RKO (cell line): ENCODE measurements at regions not wholly inside any gene's neighbourhood (a gene's known extent, or its start where the extent isn't known, plus 50 kb on each side); places are given as distances from the start of the nearest gene placed in this dataset.
A peak's percentile ranks its signal among the peaks of the same experiment; 100 is the strongest.
"Not testable (repeated sequence)": the region's sequence is repeated elsewhere in the genome, so short reads cannot be mapped to it uniquely, and the experiment has no call there.

Source experiments
- DNase-seq: peaks from one replicate; pipeline ENCODE4 v3.0.0-alpha.2; 2016; ENCODE audit warnings: low spot score

GRCh38 chr1:71345491-71345890 lies 264.7 kb upstream of the ZRANB2 start:
- no peak for DNase-seq

GRCh38 chr1:71343686-71344416 lies 263.0 kb upstream of the ZRANB2 start:
- no peak for DNase-seq

GRCh38 chr1:71339238-71339637 lies 258.4 kb upstream of the ZRANB2 start:
- DNase-seq = peak; percentile 10

- DNase-seq = no peak
These were observed 250.2 kb upstream of the ZRANB2 start for GRCh38 chr1:71330991-71331390.

GRCh38 chr1:71324671-71325267 lies 243.9 kb upstream of the ZRANB2 start:
- DNase-seq = no peak

- no peak for DNase-seq
These were observed 231.7 kb upstream of the ZRANB2 start for GRCh38 chr1:71312545-71312944.

- DNase-seq = no peak
These were observed 230.5 kb upstream of the ZRANB2 start for GRCh38 chr1:71311376-71311775.

- peak; percentile 31 for DNase-seq
These were observed 226.6 kb upstream of the ZRANB2 start for GRCh38 chr1:71307451-71307850.

GRCh38 chr1:71304125-71304524 lies 223.3 kb upstream of the ZRANB2 start:
- no peak for DNase-seq

GRCh38 chr1:71303617-71304041 lies 222.8 kb upstream of the ZRANB2 start:
- no peak for DNase-seq

- no peak for DNase-seq
These were observed 217.8 kb upstream of the ZRANB2 start for GRCh38 chr1:71298633-71299032.

GRCh38 chr1:71296551-71297134 lies 215.8 kb upstream of the ZRANB2 start:
- DNase-seq = no peak

- DNase-seq = no peak
These were observed 214.5 kb upstream of the ZRANB2 start for GRCh38 chr1:71295350-71295749.

- no peak for DNase-seq
These were observed 213.3 kb upstream of the ZRANB2 start for GRCh38 chr1:71294178-71294577.

- DNase-seq = no peak
These were observed 211.4 kb upstream of the ZRANB2 start for GRCh38 chr1:71292203-71292602.

- DNase-seq = not testable (repeated sequence)
These were observed 209.8 kb upstream of the ZRANB2 start for GRCh38 chr1:71290506-71291237.

GRCh38 chr1:71285529-71285928 lies 204.7 kb upstream of the ZRANB2 start:
- DNase-seq = no peak

- DNase-seq = no peak
These were observed 195.6 kb upstream of the ZRANB2 start for GRCh38 chr1:71276466-71276865.

GRCh38 chr1:71273334-71273733 lies 192.5 kb upstream of the ZRANB2 start:
- DNase-seq = no peak

- no peak for DNase-seq
These were observed 189.6 kb upstream of the ZRANB2 start for GRCh38 chr1:71270394-71270915.

GRCh38 chr1:71269818-71270217 lies 189.0 kb upstream of the ZRANB2 start:
- no peak for DNase-seq

- DNase-seq = no peak
These were observed 188.3 kb upstream of the ZRANB2 start for GRCh38 chr1:71269179-71269578.

- DNase-seq = no peak
These were observed 186.4 kb upstream of the ZRANB2 start for GRCh38 chr1:71267220-71267619.
